SKM-1 treated with dmso at 0.1 percent for 144 hours (cell line): ENCODE measurements at regions not wholly inside any gene's neighbourhood (a gene's known extent, or its start where the extent isn't known, plus 50 kb on each side); places are given as distances from the start of the nearest gene placed in this dataset.

Experiments used
- DNase-seq: peaks from one replicate; lab custom pipeline; 2025; ENCODE audit not compliant: unreplicated experiment; lab: John Stamatoyannopoulos, UW

- no peak for DNase-seq
Observed at GRCh38 chr9:135336722-135337527, 142.7 kb upstream of the PPP1R26 start.

DNA sequence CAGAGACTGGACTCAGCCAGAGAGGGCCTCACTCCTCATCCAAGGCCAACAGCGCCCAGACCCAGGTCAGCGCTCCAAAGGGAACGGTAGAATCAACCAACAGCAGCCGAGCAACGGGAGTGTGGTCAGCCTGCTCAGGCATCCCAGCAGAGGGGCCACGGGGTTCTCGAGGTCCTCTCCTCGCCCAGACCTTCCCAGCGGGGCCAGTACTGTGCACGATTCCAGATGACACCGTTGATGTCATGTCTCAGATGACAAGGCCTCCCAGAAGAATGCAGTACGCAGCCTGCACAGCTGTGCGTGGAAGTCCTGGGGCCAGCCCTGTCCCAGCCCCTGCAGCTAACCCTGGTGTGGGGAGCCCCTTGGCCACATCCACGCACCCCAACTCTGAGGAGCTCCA, 141.0 kb upstream of the PPP1R26 start:
- no peak for DNase-seq

DNA sequence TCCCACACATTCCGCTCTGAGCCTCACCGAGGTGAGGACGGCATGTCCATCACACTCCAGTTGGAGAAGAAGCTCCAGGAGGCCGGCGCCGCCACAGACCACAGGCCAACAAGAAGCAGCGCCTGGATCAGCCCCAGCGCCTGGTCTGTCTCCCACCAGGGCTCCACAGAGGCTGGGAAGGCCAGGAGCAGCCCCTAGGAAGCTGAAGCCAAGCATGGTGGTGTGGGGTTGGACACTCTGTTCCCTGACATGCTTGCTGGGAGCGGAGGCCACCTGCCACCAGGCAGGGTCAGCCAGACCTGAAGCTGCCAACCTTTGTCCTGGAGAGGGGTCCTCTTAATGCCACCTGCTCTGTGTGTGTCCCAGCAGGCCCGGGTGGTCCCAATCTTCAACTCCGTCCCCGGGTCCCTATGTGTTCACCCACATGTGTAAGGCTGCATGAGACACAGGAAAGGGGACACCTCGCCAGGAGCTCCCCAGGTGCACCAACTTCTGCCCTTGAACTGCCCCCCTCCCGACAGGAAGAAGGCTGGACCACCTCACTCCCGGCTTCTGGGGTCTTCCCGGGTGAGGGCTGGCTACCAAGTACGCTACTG, 140.1 kb upstream of the PPP1R26 start:
- no peak for DNase-seq

DNA sequence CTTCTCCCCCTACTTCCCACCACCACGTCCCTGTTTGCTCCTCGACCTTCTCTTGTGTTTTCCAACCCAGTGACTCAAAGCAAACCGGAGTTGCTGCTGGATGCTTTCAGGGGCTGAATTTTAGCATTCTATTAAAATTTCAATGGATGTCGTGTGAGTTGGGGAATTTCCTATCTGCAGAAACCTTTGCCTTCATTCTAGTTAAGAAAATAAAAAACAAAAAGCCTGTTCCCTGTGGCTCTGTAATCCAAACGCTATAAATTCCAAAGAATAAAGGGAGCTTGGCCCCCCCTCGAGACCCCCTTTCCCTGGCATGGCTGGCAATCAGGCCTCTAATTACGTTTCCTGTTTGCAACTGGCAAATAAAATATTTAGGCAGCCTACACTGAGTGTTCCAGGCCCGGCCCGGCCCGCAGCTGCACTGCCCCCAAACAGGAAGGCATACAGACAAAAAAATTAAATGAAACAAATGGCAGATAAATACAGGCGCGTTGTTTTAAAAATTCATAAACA, 139.4 kb upstream of the PPP1R26 start:
- no peak for DNase-seq

DNA sequence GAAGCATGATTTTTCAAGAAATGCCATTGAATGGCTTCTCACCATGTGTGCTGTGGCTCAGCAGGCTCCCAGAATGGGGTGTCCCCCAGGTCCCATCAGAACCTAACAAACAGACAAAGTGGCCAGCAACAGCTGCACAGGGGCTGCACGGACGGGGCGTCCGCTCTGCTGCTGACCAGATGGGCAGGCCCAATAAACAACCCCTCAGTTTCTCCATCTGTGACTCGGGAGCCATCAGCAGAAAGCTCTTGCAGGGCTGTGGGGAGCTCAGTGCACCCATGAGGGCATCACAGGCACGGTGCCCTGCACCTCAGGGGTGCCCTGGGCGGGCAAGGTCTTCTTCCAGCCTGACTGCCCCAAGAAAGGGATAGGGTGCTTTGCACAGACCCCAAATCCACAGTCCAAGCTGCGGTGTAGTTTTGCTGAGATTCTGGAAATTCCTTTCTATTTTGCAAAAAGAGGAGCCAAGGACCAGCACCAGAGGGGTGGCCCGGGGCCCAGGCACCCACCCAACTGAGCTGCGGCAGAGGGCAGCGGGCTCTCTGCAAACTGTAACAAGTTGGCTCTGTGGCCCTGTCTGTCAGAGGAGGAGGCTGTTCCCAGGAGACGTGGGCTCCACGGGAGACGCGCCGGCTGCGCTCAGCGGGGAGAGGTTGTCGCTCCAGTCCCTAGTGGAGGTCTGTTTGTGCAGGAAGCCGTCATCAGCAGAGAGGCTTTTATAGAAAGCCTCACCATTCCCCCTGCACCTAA, 138.7 kb upstream of the PPP1R26 start:
- no peak for DNase-seq

- no peak for DNase-seq
Observed at GRCh38 chr9:135341612-135342169, 137.9 kb upstream of the PPP1R26 start.

DNA sequence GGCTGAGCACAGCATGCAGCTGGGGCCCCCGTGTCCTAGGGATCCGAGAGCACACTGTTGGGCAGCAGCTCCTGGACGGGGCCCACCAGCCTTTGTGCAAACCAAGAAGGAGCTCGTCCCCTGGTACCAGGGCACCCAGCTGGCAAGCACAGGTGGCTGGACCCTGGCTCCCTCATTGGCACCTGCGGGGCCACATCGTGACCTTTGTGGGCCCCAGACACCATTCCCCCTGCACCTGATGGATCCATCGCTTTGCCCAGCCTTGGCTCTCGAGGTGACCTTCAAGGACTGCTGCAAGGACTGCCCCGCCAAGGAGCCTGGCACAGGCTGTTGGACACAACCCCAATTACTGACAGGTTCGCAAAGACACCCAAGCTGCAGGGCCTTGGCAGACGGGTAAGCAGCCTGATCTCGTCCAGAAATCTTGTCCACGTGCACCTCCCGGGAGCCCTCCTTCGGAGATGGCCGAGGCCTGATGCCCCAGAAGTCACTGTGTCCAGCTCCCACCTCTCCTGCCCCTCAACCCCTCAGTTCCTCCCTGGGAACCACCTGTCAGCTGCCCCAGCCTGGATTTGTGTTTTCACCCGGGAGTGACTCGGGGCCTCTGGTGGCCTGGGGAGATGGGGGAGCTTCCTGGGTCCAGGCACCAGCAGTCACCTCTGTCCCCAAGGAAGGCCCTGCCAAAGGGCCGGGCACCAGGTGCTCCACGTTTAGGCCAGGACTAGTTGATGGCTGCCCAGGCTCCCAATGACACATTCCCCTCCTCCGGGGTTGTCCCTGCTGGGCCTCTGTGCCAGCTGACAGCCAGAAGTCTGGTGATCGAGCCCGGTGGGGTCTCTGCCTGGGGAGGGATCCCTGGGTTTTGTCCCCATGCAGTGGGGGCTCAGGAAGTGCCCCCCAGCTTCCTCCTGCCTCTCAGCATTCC, 137.1 kb upstream of the PPP1R26 start:
- DNase-seq: no peak

GRCh38 chr9:135343136-135343535, 136.4 kb upstream of the PPP1R26 start:
- no peak for DNase-seq

DNA sequence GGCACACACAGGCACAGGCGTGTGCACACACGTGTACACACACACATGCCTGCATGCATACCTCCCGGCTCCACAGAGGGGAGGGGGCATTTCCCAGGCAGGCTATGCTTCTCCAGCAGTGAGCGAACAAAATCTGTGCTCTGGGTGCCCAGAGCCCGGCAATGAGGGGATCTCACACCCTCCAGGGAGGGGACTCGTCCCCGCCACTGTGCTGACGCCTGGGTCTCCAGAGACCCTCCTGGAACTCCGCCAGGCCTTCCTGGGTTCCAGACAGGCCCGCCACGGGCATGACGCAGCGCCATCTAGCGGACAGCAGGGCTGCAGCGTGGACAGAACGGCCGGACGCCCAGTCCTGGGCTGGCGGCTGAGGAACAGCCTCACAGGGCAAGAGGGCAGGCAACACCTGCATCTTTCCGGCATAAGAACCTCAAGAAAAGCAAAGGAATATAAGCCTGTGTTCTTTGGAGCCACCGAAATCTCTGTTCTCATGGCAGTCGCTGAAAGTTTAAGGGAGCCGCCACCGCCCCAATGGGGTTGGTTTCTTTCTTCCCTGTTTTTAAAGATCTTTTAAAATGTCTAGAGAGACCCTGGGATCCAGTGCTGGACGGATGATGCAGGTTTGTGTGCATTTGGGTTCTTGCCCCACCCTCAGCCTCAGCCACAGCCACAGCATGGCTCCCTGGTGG, 135.6 kb upstream of the PPP1R26 start:
- peak; percentile 4 for DNase-seq

DNA sequence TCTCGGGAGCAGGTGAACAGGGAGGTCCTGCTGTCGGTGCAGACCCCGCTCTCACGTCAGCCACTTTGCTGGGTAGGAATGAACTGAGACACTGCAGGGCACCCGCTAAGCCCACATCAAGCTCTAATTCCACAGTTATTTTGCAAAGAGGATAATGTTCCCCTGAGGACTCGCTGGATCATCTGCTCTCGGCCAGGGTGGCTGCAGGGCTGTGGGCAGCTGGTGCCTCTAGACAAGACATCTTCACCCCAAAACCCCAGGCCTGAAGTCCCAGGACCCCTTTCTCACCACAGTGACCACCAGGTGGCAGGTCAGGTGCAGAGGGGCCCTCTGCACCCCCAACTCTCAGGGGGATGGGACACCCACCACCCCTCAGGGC, 135.1 kb upstream of the PPP1R26 start:
- no peak for DNase-seq

DNA sequence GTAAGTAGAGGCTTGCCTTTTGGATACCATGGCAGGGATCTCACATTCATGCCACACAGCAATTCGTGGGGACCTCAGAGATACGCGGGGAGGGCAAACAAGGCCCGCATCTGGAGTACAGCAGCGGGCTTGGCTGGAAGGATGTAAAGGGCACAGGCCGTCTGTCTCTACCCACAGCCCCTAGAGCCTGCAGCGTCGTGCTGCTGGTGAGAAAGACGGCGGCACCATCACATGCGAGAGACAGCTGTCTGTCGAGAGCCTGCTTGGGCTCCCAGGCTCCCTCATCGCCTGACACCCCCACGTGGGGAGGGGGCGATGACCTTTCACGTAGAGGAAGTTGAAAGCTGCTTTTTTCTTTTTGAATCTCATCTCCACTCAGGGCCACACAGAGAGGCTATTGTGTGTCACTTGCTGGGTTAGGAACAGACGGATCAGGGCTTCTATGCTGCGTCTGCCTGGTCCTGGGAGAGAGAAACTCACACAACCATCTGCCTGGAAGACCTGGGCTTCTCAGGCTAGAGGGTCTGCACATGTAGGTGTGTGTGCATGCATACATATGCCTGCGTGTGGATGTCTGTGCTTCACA, 134.6 kb upstream of the PPP1R26 start:
- DNase-seq: no peak

DNA sequence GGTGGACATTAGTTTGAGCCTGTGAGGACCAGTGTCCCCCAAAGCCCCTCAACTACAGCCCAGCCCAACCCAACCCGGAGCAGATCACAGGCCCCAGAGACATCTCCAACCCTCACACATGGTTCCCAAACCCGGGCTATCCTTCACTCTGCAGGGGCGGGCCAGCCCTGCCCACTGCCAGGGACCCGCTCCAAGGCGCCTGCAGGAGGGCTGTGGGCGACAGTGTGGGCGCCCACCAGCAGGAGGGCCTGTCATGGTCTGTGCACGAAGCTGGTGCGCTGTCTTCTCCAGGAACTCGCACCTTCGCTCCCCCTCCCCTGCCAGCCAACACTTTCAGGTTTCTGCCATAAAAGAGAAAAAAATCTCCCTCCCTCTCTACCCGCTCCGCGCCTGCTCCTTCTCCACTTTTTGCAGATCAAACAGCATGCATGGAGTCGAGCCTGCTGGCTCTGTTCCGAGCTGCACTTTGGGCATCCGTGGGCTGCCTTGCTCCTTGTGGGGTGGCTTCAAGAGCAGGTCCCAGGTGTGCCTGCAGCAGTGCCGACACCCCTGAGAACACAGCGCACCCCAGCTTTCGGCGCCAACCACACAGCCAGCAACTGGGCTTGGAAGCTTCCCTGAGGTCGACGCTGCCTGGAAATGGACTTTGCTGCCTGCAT, 133.7 kb upstream of the PPP1R26 start:
- no peak for DNase-seq

- DNase-seq: no peak
Observed at GRCh38 chr9:135346438-135347050, 133.0 kb upstream of the PPP1R26 start.

DNA sequence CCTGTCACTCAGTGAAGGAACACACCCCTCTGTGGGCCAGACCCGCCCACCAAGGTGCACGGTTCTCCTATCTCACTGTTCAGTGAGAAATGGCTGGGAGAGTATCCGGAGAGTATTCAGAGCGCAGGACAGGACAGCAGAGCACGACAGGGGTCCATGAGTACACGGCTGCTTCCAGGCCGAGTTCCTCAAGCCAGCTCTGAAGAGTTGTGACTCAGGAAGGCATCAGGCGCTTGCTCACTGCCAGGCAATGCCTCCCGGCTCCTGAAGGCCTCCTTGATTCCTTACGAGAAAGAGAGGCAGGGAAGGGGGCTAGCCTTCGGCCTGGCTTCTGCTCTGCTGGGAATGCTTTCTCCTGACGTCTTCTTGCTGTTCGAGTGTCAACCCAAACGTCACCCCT, 132.1 kb upstream of the PPP1R26 start:
- no peak for DNase-seq

GRCh38 chr9:135348076-135348787, 131.3 kb upstream of the PPP1R26 start:
- DNase-seq: no peak

DNA sequence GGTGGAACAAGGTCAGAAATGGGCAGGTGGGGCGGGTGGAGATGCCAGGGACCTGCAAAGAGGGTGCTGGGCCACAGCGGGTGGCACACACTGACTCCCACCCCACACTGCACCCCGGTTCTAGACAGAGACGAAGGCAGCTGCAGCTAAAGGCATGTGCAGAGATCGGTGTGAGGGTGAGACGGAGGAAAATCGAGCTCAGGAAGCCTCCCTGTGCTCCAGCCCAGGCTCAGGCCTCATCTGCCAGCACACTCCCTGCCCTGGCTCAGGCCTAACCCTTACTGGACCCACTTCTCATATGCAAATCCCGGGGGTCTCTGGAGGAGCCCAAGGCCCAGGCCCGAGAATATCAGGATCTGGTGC, 130.8 kb upstream of the PPP1R26 start:
- no peak for DNase-seq

- no peak for DNase-seq
Observed at GRCh38 chr9:135349212-135350002, 130.2 kb upstream of the PPP1R26 start.
